ENCODE measurements at regions not wholly inside any gene's neighbourhood (a gene's known extent, or its start where the extent isn't known, plus 50 kb on each side); places are given as distances from the start of the nearest gene placed in this dataset.

GRCh38 chr3:191141728-191142127 is 57.3 kb upstream of the OSTN start:
- no peak overlapping the region for H3K9ac ChIP-seq (ENCODE audit: low read length)
- no peak overlapping the region for H3K4me2 ChIP-seq (replicated peaks; ENCODE audit: low read depth, low read length, poor library complexity, severe bottlenecking)
- Mint-ChIP-seq H3K9me3 (ENCODE audit: insufficient read depth) (peaks cover 3% of the 10 kb centered on the region), H3K4me1 (peaks cover 61% of the 10 kb centered on the region), H3K4me3 (no peak overlapping the region), H3K27ac (no peak overlapping the region), H3K27me3 (no peaks in the 10 kb centered on the region)
- TF ChIP-seq EZH2 (IDR thresholded peaks at IDR 0.05; ENCODE audit: borderline replicate concordance, insufficient read depth, low read depth, low read length, poor library complexity, severe bottlenecking) = no peak
- no peak for TF ChIP-seq CTCF (IDR thresholded peaks at IDR 0.05)
- H3K27me3 ChIP-seq (replicated peaks in 1 of 4; ENCODE audit: control extremely low read depth in 1 of 4, control insufficient read depth in 3 of 4, insufficient read depth in 4 of 4, low read length in 3 of 4) = no peaks in the 10 kb centered on the region
- ChIA-PET CTCF (interaction anchor here (0.6 kb wide), 2 partner anchors 30 to 250 kb away, joined by 3 to 4 read pairs; no protein-coding TSS in a partner anchor), POLR2A (no interaction called here)
- intact Hi-C loops (cut with micrococcal nuclease) = no loop called here
- no CpG with 5 or more reads among the region's 4 CpGs for WGBS (ENCODE audit: insufficient coverage)
- no peaks in the 10 kb centered on the region for H3K36me3 ChIP-seq (replicated peaks in 1 of 2; ENCODE audit: control extremely low read depth in 1 of 2, control insufficient read depth in 1 of 2, extremely low read depth in 1 of 2, insufficient read depth in 2 of 2, low read length in 1 of 2)
- H4K20me1 ChIP-seq (ENCODE audit: control insufficient read depth, insufficient read depth, low read length, poor library complexity, severe bottlenecking) = no peaks in the 10 kb centered on the region
- H3K9me3 ChIP-seq (ENCODE audit: control extremely low read depth in 1 of 3, control insufficient read depth in 2 of 3, insufficient read depth in 1 of 3, low read length in 2 of 3) = no peaks in the 10 kb centered on the region
- peaks cover 28 to 40% of the 10 kb centered on the region in 2 donors for H3K4me1 ChIP-seq (ENCODE audit: control insufficient read depth in 2 of 2, insufficient read depth in 2 of 2, low read length in 2 of 2)
- no peak overlapping the region for H2AFZ ChIP-seq (ENCODE audit: insufficient read depth, low read depth, low read length, poor library complexity, severe bottlenecking)
- H3K79me2 ChIP-seq (ENCODE audit: control insufficient read depth, insufficient read depth, low read length) = no peaks in the 10 kb centered on the region
- DNase-seq (no peak), ATAC-seq (ENCODE audit: low read depth) (no peak)
- no peak overlapping the region for H3K4me3 ChIP-seq (ENCODE audit: control extremely low read depth in 1 of 5, extremely low read depth in 1 of 5, insufficient read depth in 1 of 5, low read depth in 2 of 5, low read length in 4 of 5)
- H3K27ac ChIP-seq (ENCODE audit: low read length in 2 of 2) = no peak overlapping the region

GRCh38 chr3:191139736-191140135 is 59.3 kb upstream of the OSTN start:
- H3K4me1 Mint-ChIP-seq = peaks cover 55% of the 10 kb centered on the region
- POLR2A ChIA-PET = no interaction called here
- TF ChIP-seq EZH2 (IDR thresholded peaks at IDR 0.05; ENCODE audit: borderline replicate concordance, insufficient read depth, low read depth, low read length, poor library complexity, severe bottlenecking) (no peak), CTCF (IDR thresholded peaks at IDR 0.05) (no peak)
- H3K4me1 ChIP-seq (ENCODE audit: control insufficient read depth in 2 of 2, insufficient read depth in 2 of 2, low read length in 2 of 2) = peaks cover 28 to 41% of the 10 kb centered on the region in 2 donors
- no peak for DNase-seq
- H3K4me3 ChIP-seq (ENCODE audit: control extremely low read depth in 1 of 5, extremely low read depth in 1 of 5, insufficient read depth in 1 of 5, low read depth in 2 of 5, low read length in 4 of 5) = no peak overlapping the region
- WGBS (ENCODE audit: insufficient coverage) = no CpG with 5 or more reads among the region's 3 CpGs
- no peak overlapping the region for H3K9ac ChIP-seq (ENCODE audit: low read length)
- H3K27ac ChIP-seq (ENCODE audit: low read length in 2 of 2) = no peak overlapping the region
- H4K20me1 ChIP-seq (ENCODE audit: control insufficient read depth, insufficient read depth, low read length, poor library complexity, severe bottlenecking) = no peaks in the 10 kb centered on the region
- H3K79me2 ChIP-seq (ENCODE audit: control insufficient read depth, insufficient read depth, low read length) = no peaks in the 10 kb centered on the region
- CTCF ChIA-PET = interaction anchor here (5.3 kb wide), 1 partner anchor 1305 kb away, joined by 27 read pairs; no protein-coding TSS in a partner anchor
- peak overlapping the region; percentile 33 for H3K4me2 ChIP-seq (replicated peaks; ENCODE audit: low read depth, low read length, poor library complexity, severe bottlenecking)
- no peaks in the 10 kb centered on the region for H3K36me3 ChIP-seq (replicated peaks in 1 of 2; ENCODE audit: control extremely low read depth in 1 of 2, control insufficient read depth in 1 of 2, extremely low read depth in 1 of 2, insufficient read depth in 2 of 2, low read length in 1 of 2)
- ATAC-seq (ENCODE audit: low read depth) = no peak
- H3K9me3 ChIP-seq (ENCODE audit: control extremely low read depth in 1 of 3, control insufficient read depth in 2 of 3, insufficient read depth in 1 of 3, low read length in 2 of 3) = no peaks in the 10 kb centered on the region
- intact Hi-C loops (cut with micrococcal nuclease) = no loop called here
- H3K27me3 ChIP-seq (replicated peaks in 1 of 4; ENCODE audit: control extremely low read depth in 1 of 4, control insufficient read depth in 3 of 4, insufficient read depth in 4 of 4, low read length in 3 of 4) = no peaks in the 10 kb centered on the region
- H3K9me3 Mint-ChIP-seq (ENCODE audit: insufficient read depth) = no peaks in the 10 kb centered on the region
- H3K27me3 Mint-ChIP-seq = no peaks in the 10 kb centered on the region
- no peak overlapping the region for H3K27ac Mint-ChIP-seq
- H2AFZ ChIP-seq (ENCODE audit: insufficient read depth, low read depth, low read length, poor library complexity, severe bottlenecking) = peak overlapping the region; percentile 26
- peak overlapping the region; percentile 53 for H3K4me3 Mint-ChIP-seq

Data from B cell (primary cell).